BLaER1 treated with 17β-estradiol and CSF1 and Interleukin-3, amounts not matched to agents 10 nM and 100 nM (cell line): ENCODE measurements at regions not wholly inside any gene's neighbourhood (a gene's known extent, or its start where the extent isn't known, plus 50 kb on each side); places are given as distances from the start of the nearest gene placed in this dataset.

ENCODE experiments used
- H3K27ac ChIP-seq, 11 experiments: shearing (Covaris generic); formaldehyde crosslinking; 2 replicates each; pipeline ENCODE4 v1.8.1; 2022
- H3K27me3 ChIP-seq, 11 experiments: shearing (Covaris generic); formaldehyde crosslinking; 2 replicates each; pipeline ENCODE4 v1.8.1; 2022
- H3K36me3 ChIP-seq, 11 experiments: shearing (Covaris generic); formaldehyde crosslinking; 2 replicates each; pipeline ENCODE4 v1.8.1; 2022
- H3K4me1 ChIP-seq, 10 experiments: shearing (Covaris generic); formaldehyde crosslinking; 2 replicates each; pipeline ENCODE4 v1.8.1; 2022
- H3K4me2 ChIP-seq, 11 experiments: shearing (Covaris generic); formaldehyde crosslinking; 2 replicates each; pipeline ENCODE4 v1.8.1; 2022
- H3K4me3 ChIP-seq, 10 experiments: shearing (Covaris generic); formaldehyde crosslinking; 2 replicates each; pipeline ENCODE4 v1.8.1; 2022
- H3K9ac ChIP-seq, 11 experiments: shearing (Covaris generic); formaldehyde crosslinking; 2 replicates each; pipeline ENCODE4 v1.8.1; 2022
- H3K9me3 ChIP-seq, 11 experiments: shearing (Covaris generic); formaldehyde crosslinking; replicated peaks in 1 of 11; 2 replicates each; pipeline ENCODE4 v1.8.1; 2022
- H4K20me1 ChIP-seq, 11 experiments: shearing (Covaris generic); formaldehyde crosslinking; 2 replicates each; pipeline ENCODE4 v1.8.1; 2022
- Cebpa-rat ChIP-seq, 11 experiments: shearing (Covaris generic); IDR thresholded peaks; 2 replicates each; pipeline ENCODE4 v1.8.1; 2022

DNA sequence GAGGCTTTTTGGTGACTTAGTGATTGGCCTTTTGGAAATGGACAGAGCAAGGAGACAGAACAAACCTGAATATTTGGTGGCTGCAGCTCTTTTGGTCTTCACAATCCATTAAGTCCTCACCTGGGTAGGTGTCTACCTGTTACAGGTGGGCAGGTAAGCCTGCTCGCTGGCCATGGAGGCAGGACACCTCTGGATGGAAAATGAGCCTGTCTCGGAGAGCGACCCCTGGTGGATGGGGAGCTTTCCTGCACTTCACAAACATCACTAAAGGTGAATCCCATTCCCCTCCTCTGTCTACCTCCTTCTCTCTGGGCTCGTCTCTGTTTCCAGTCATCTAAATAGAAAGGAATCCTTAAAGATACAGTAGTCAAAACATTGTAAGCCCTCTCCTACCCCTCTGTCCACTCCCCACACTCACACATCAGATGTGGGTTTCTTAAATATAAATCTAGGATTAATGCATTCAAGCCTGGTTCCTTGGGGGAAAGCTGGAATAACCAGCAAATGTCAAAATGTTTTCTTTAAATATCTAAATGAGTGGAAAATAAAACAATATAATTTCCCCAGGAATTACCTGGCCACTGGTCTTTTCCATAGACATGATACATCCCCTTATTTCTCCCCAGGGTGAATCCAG is 304.9 kb downstream of the CDH26 start:
- Histone ChIP-seq H3K9me3 (0 out of 22 replicates have a peak, but pooled peaks cover 0 to under 1% (median 0%) of the 10 kb centered on the region in 11 experiments), H4K20me1 (peaks cover 0 to 5% (median 0%) of the 10 kb centered on the region in 11 experiments; a peak in 1 of 22 replicates), H3K36me3 (peaks cover 0 to 44% (median 0%) of the 10 kb centered on the region in 11 experiments; a peak in 6 of 22 replicates), H3K27me3 (no peaks in the 10 kb centered on the region), H3K4me2 (no peak overlapping the region), H3K4me3 (no peak overlapping the region), H3K27ac (no peak overlapping the region), H3K9ac (no peak overlapping the region), H3K4me1 (peaks cover 5 to 48% (median 36%) of the 10 kb centered on the region in 10 experiments; a peak in 18 of 20 replicates)
- TF ChIP-seq Cebpa-rat (IDR thresholded peaks at IDR 0.05): no peak

DNA sequence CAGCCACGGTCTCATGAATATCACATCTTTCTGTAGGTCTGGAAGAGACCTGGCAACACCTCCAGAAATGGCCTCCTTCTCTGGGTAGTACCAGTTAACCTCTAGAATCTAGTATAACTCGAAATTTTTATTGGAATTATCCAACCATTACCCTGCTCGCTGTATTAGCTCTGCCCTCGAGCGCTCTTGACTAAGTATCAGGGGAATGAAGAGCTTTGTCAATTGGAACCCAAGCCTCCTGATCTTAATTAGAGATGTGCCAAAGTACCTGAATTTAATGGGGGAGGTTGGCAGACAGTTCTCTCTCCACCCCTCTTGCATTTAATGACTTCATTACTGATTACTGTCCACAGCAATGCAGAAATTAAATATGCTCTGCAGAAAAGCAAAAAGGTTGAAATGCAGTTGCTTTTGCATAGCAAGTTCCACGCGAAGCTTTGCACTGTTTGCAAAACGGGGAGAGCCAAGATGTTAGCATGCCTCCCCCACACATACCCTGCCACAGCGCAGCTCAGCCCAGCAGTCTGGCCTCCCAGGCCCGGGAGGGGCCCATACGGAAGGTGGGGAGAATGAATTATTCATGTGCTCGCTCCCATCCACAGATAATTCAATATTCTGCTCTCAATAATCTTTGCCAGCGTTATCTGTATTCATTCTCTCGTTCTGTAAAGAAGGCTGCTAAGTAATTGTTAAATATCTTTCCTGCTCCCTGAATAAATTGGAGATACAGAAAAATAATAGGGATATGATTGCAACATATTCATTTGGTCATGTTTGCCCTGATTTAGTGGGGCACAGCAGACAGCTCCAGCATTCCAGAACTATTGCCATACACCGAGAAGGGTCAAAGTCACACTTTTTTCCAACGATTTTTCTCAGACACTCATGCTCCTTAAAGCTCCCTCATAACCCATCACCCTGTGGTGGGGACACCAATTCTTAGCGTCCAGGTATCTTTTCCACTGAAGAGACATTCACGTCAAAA is 305.8 kb downstream of the CDH26 start:
- H3K9ac ChIP-seq: no peak overlapping the region
- H3K36me3 ChIP-seq: peaks cover 0 to 47% (median 0%) of the 10 kb centered on the region in 11 experiments; a peak in 6 of 22 replicates
- no peak for TF ChIP-seq Cebpa-rat (IDR thresholded peaks at IDR 0.05)
- H3K27ac ChIP-seq: no peak overlapping the region
- peaks cover 0 to 6% (median 0%) of the 10 kb centered on the region in 11 experiments; a peak in 1 of 22 replicates for H3K9me3 ChIP-seq
- H3K4me3 ChIP-seq: no peak overlapping the region
- H3K4me2 ChIP-seq: no peak overlapping the region; a peak in 1 of 22 replicates
- peaks cover 0 to 5% (median 0%) of the 10 kb centered on the region in 11 experiments; a peak in 1 of 22 replicates for H4K20me1 ChIP-seq
- H3K4me1 ChIP-seq: peaks cover 5 to 48% (median 36%) of the 10 kb centered on the region in 10 experiments; a peak in 18 of 20 replicates
- H3K27me3 ChIP-seq: no peaks in the 10 kb centered on the region

DNA sequence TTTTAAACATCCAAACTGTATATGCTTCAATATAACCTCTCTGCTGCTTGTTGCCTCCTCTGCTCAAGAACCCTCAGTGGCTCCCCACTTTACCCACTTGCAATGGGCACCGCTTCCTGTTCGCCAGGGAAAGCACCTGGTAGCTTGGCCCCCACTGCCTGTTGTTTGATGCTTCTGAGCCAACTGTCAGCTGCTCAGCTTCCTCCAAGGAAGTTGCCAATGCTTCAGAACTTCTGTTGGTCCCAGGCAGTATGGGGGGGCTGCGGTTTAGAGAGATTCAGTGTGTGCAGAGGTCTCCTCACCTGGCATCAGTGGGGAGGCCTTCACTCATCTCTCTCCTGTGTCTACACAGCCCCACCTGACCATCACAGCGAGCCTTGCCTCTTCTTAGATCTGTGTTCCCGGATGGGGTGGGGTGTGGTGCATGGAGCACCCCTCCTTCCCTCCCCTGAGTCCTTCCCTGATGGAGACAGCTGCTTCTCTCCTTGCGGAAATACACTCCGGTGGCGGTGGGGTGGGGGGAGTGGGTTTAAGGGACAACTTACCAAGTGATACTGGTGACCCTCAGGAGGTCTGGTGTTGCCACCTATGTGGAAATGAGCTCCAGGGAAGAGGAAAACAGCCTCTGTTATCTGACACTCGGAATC is 308.1 kb downstream of the CDH26 start:
- H3K4me1 ChIP-seq: peaks cover 5 to 43% (median 30%) of the 10 kb centered on the region in 10 experiments; a peak in 18 of 20 replicates
- H3K9me3 ChIP-seq: peaks cover 0 to 6% (median 0%) of the 10 kb centered on the region in 11 experiments; a peak in 1 of 22 replicates
- peak overlapping the region in 5 of 11 experiments; percentile 13 to 62 (median 57); a peak in 10 of 22 replicates for H3K27ac ChIP-seq
- H3K9ac ChIP-seq: peak overlapping the region in 2 of 11 experiments; percentile 16 to 20; a peak in 2 of 22 replicates
- H3K36me3 ChIP-seq: peaks cover 0 to 54% (median 0%) of the 10 kb centered on the region in 11 experiments; a peak in 5 of 22 replicates
- no peak for TF ChIP-seq Cebpa-rat (IDR thresholded peaks at IDR 0.05)
- H3K4me3 ChIP-seq: no peak overlapping the region
- H3K27me3 ChIP-seq: no peaks in the 10 kb centered on the region
- H3K4me2 ChIP-seq: peak overlapping the region in 10 of 11 experiments; percentile 18 to 82 (median 61); a peak in 18 of 22 replicates
- peaks cover 0 to 5% (median 0%) of the 10 kb centered on the region in 11 experiments; a peak in 1 of 22 replicates for H4K20me1 ChIP-seq

DNA sequence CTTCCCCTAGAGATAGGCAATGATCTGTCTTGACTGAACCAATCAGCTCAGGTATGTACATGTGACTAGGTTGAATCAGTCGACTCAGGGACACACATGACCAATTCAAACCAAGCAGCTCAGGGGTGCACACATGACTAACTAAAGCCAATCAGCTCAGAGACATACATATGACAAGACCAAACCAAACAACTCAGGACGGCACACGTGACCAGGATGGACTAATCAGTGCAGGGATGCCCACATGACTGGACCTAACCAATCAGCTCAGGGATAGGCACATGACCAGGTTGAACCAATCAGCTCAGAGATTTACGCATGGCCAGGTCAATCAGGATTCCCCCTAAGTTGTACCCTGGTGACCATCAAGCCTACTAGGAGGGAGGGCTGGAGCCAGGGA is 310.3 kb downstream of the CDH26 start:
- Histone ChIP-seq H3K36me3 (peaks cover 0 to 71% (median 0%) of the 10 kb centered on the region in 11 experiments; a peak in 7 of 22 replicates), H3K27ac (no peak overlapping the region), H3K4me1 (peaks cover 5 to 38% (median 26%) of the 10 kb centered on the region in 10 experiments; a peak in 18 of 20 replicates), H3K9me3 (peaks cover 0 to 6% (median 0%) of the 10 kb centered on the region in 11 experiments; a peak in 1 of 22 replicates), H3K27me3 (no peaks in the 10 kb centered on the region), H4K20me1 (peaks cover 0 to 5% (median 0%) of the 10 kb centered on the region in 11 experiments; a peak in 1 of 22 replicates), H3K9ac (no peak overlapping the region), H3K4me3 (no peak overlapping the region), H3K4me2 (no peak overlapping the region)
- no peak for TF ChIP-seq Cebpa-rat (IDR thresholded peaks at IDR 0.05)

DNA sequence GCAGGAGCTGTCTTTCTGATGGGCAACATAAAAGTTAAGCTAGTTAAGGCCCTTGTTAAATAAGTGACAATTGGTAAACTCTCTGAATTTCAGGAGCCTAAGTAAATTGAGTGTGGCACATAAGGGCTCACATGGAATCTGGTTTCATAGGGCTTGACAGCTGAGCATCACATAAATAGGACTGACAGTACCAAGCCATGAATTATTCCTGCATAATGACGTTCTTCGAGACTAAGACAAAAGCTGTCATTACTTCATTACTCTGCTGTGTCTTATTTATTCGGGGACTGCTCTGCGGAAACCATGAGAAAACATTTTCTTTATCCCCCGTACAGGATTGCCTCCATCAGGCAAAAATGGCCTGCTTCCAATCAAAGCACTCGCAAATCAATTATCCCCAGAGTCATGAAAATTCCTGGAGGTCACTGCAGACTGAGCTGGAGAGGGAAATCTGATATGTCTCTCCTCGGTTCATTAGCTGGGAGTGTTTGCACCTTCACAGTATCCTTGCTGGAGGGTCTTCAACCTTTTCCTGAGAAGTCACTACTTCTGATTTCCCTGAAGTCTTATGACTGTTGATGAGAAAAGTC is 311.4 kb downstream of the CDH26 start:
- Histone ChIP-seq H3K4me1 (peaks cover 5 to 36% (median 26%) of the 10 kb centered on the region in 10 experiments; a peak in 18 of 20 replicates), H3K4me2 (no peak overlapping the region), H3K27ac (no peak overlapping the region), H3K36me3 (peaks cover 0 to 68% (median 0%) of the 10 kb centered on the region in 11 experiments; a peak in 7 of 22 replicates), H3K4me3 (no peak overlapping the region), H3K9ac (no peak overlapping the region), H3K27me3 (no peaks in the 10 kb centered on the region), H4K20me1 (peaks cover 0 to 5% (median 0%) of the 10 kb centered on the region in 11 experiments; a peak in 1 of 22 replicates), H3K9me3 (peaks cover 0 to 6% (median 0%) of the 10 kb centered on the region in 11 experiments; a peak in 1 of 22 replicates)
- no peak for TF ChIP-seq Cebpa-rat (IDR thresholded peaks at IDR 0.05)

DNA sequence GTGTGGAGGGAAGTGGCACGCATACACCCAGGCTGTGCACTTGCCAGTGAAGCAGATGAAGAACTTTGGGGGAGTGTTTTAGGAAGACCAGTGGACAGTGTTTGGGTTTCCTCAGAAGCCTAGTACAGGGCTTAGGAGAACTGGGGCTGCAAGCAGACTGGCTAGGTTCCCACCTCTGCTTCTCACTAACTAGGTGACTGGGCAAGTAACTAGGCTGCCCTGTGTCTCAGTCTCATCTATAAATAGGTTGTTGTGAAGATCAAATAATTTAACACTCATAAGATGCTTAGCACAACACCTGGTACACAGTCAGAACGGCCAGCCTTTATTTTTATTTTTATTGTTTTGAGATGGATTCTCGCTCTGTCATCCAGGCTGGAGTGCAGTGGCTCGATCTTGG is 312.1 kb downstream of the CDH26 start:
- no peak for TF ChIP-seq Cebpa-rat (IDR thresholded peaks at IDR 0.05)
- Histone ChIP-seq H3K4me2 (no peak overlapping the region), H3K4me1 (peaks cover 5 to 29% (median 19%) of the 10 kb centered on the region in 10 experiments; a peak in 18 of 20 replicates), H3K27me3 (no peaks in the 10 kb centered on the region), H3K27ac (no peak overlapping the region), H3K9ac (no peak overlapping the region), H3K36me3 (peaks cover 0 to 62% (median 0%) of the 10 kb centered on the region in 11 experiments; a peak in 7 of 22 replicates), H3K9me3 (peaks cover 0 to 6% (median 0%) of the 10 kb centered on the region in 11 experiments; a peak in 1 of 22 replicates), H3K4me3 (no peak overlapping the region), H4K20me1 (peaks cover 0 to 5% (median 0%) of the 10 kb centered on the region in 11 experiments; a peak in 1 of 22 replicates)

DNA sequence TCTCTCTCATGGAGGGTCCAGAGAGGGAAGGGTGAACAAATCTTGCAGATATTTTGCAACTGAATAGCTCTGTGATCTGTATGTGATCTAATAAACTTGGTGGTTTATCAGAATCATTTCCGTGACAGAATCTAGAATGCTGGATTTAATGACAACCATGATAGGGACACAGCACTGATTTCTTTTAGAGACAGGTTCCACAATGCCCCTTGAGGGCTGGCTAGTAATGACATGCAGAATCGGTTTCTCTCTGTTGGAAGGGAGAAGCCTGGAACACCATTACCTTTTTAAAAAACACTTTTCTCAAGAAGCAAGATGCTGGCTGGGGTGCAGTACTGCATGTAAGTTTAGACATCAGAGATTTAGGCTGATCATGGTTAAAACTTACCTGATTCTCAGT is 313.4 kb downstream of the CDH26 start:
- Histone ChIP-seq H3K4me1 (peaks cover 0 to 16% (median 7%) of the 10 kb centered on the region in 10 experiments; a peak in 14 of 20 replicates), H3K9ac (no peak overlapping the region), H3K4me3 (no peak overlapping the region), H3K27me3 (no peaks in the 10 kb centered on the region), H3K27ac (no peak overlapping the region), H3K36me3 (peaks cover 0 to 73% (median 0%) of the 10 kb centered on the region in 11 experiments; a peak in 8 of 22 replicates), H4K20me1 (0 out of 22 replicates have a peak, but pooled peaks cover 0 to under 1% (median 0%) of the 10 kb centered on the region in 11 experiments), H3K4me2 (no peak overlapping the region), H3K9me3 (peaks cover 0 to 16% (median 5%) of the 10 kb centered on the region in 11 experiments; a peak in 12 of 22 replicates)
- no peak for TF ChIP-seq Cebpa-rat (IDR thresholded peaks at IDR 0.05)
